Left kidney (tissue), 1 donor: ENCODE measurements at regions not wholly inside any gene's neighbourhood (a gene's known extent, or its start where the extent isn't known, plus 50 kb on each side); places are given as distances from the start of the nearest gene placed in this dataset.
"Not testable (repeated sequence)": the region's sequence is repeated elsewhere in the genome, so short reads cannot be mapped to it uniquely, and the experiment has no call there.

ENCODE experiments used
- DNase-seq: peaks from one replicate; pipeline ENCODE4 v3.0.0-alpha.2; 2013

GRCh38 chr2:173737954-173738575 is 227.1 kb downstream of the SP3 start:
- DNase-seq, result not testable (repeated sequence)

- no peak for DNase-seq
Measured at GRCh38 chr2:173739006-173739405, 226.2 kb downstream of the SP3 start.

- no peak for DNase-seq
Measured at GRCh38 chr2:173740639-173741038, 224.5 kb downstream of the SP3 start.

GRCh38 chr2:173741759-173742158 is 223.4 kb downstream of the SP3 start:
- no peak for DNase-seq

- no peak for DNase-seq
Measured at GRCh38 chr2:173747035-173747434, 218.1 kb downstream of the SP3 start.

GRCh38 chr2:173749315-173749714 is 215.9 kb downstream of the SP3 start:
- peak; percentile 46 for DNase-seq

GRCh38 chr2:173750353-173750801 is 214.8 kb downstream of the SP3 start:
- peak; percentile 32 for DNase-seq

- DNase-seq, result no peak
Measured at GRCh38 chr2:173750831-173751230, 214.3 kb downstream of the SP3 start.

GRCh38 chr2:173751245-173751975 is 213.8 kb downstream of the SP3 start:
- no peak for DNase-seq

GRCh38 chr2:173752152-173752551 is 213.0 kb downstream of the SP3 start:
- DNase-seq, result no peak

- no peak for DNase-seq
Measured at GRCh38 chr2:173753441-173753840, 211.7 kb downstream of the SP3 start.

- DNase-seq, result no peak
Measured at GRCh38 chr2:173754165-173754564, 211.0 kb downstream of the SP3 start.

- no peak for DNase-seq
Measured at GRCh38 chr2:173754837-173755236, 210.3 kb downstream of the SP3 start.

GRCh38 chr2:173755798-173756197 is 209.4 kb downstream of the SP3 start:
- no peak for DNase-seq

- no peak for DNase-seq
Measured at GRCh38 chr2:173759959-173760358, 205.2 kb downstream of the SP3 start.

- no peak for DNase-seq
Measured at GRCh38 chr2:173760553-173760952, 204.6 kb downstream of the SP3 start.

GRCh38 chr2:173761603-173762119 is 203.5 kb downstream of the SP3 start:
- no peak for DNase-seq

GRCh38 chr2:173762221-173762620 is 203.0 kb downstream of the SP3 start:
- no peak for DNase-seq

GRCh38 chr2:173762864-173763263 is 202.3 kb downstream of the SP3 start:
- DNase-seq, result no peak

GRCh38 chr2:173763641-173764040 is 201.5 kb downstream of the SP3 start:
- no peak for DNase-seq

GRCh38 chr2:173764094-173764493 is 201.1 kb downstream of the SP3 start:
- no peak for DNase-seq

- DNase-seq, result no peak
Measured at GRCh38 chr2:173766537-173767289, 198.5 kb downstream of the SP3 start.
